ENCODE measurements at regions not wholly inside any gene's neighbourhood (a gene's known extent, or its start where the extent isn't known, plus 50 kb on each side); places are given as distances from the start of the nearest gene placed in this dataset.

DNA sequence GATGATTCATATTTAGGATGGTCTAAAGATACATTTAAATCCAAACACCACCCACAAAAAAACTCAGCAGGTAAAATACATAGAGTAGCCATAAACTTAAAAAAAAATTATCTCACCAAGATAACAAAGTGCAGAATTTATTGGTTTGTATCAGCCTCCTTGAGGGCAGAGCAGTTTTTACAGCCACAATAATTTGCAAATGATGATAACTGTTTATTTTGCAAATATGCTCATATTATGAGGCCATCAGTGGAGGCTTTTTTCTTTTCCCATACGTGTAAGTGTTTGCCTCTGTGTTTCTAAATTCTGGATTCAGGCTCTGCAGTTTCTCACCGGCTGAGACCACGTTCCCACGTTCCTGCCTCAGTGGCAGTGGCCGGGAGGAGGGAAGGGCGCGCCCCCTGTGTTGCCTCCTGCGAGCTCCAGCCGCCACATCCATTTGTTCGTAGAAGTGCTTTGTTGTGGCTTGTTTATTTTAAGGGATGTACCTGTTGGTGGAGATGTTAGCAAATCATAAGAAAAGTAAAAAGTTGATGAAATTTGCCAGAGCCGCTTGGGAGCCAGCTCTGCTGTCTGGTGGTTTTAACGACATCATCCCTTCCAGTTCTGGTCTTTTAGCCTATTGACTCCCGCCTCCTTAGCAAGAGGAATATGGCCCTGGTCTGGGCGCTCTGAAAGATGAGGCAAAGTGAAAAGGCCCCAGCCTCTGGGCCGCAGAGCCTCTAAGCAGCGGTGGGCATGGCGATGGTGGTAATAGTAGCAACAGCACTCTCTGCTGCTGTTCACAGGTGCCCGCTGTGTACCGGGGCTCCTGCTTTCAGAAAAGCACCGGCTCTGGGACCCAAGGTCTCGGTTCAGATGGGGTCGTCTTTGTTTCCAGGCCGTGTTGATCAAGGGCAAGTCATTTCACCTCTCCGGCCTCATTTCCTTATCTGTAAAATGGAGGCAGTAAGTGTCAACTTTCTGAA is 66.7 kb upstream of the PPARA start:
- H3K4me3 ChIP-seq, result peak overlapping the region; percentile 40 to 90
- TF ChIP-seq, protein P1, sequence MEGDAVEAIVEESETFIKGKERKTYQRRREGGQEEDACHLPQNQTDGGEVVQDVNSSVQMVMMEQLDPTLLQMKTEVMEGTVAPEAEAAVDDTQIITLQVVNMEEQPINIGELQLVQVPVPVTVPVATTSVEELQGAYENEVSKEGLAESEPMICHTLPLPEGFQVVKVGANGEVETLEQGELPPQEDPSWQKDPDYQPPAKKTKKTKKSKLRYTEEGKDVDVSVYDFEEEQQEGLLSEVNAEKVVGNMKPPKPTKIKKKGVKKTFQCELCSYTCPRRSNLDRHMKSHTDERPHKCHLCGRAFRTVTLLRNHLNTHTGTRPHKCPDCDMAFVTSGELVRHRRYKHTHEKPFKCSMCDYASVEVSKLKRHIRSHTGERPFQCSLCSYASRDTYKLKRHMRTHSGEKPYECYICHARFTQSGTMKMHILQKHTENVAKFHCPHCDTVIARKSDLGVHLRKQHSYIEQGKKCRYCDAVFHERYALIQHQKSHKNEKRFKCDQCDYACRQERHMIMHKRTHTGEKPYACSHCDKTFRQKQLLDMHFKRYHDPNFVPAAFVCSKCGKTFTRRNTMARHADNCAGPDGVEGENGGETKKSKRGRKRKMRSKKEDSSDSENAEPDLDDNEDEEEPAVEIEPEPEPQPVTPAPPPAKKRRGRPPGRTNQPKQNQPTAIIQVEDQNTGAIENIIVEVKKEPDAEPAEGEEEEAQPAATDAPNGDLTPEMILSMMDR (IDR thresholded peaks at IDR 0.05), result no peak
- H3K9me3 ChIP-seq, result no peaks in the 10 kb centered on the region
- H3K27ac ChIP-seq, result peak overlapping the region; percentile 97 to 99
- H3K36me3 ChIP-seq, result peaks cover 0 to 9% (median 0%) of the 10 kb centered on the region in 3 donors
- no peaks in the 10 kb centered on the region for H3K27me3 ChIP-seq
- peaks cover 12 to 90% (median 78%) of the 10 kb centered on the region in 4 donors for H3K4me1 ChIP-seq
- intact Hi-C loops (cut with DNase I; ENCODE audit: low total_unique reads), result no loop called here
- DNase-seq, result peak; percentile 18 to 67

DNA sequence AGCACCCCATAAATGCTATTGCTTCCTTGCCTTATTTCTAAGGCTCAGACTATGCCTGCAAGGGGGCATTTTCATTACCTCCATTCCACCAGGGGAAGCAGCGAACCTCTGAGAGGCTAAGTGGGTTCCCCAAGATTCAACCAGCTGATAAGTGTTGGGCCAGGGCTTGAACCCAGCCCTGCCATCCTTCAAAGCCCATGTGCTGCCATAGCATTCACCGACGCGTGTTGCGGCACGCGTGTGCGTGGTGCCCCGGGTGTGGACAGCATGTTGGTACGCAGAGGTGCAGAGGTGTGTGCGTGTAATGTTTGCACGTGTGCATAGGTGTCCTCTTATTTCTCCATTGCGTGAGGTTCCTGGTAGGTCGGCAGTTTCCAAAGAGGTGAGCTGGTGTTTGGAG is 66.0 kb upstream of the PPARA start:
- H3K9me3 ChIP-seq, result no peaks in the 10 kb centered on the region
- peaks cover 0 to 9% (median 0%) of the 10 kb centered on the region in 3 donors for H3K36me3 ChIP-seq
- peak overlapping the region; percentile 97 to 99 for H3K27ac ChIP-seq
- intact Hi-C loops (cut with DNase I; ENCODE audit: low total_unique reads), result no loop called here
- H3K4me1 ChIP-seq, result peaks cover 17 to 90% (median 78%) of the 10 kb centered on the region in 4 donors
- peak overlapping the region; percentile 30 to 40 for H3K4me3 ChIP-seq
- no peaks in the 10 kb centered on the region for H3K27me3 ChIP-seq
- TF ChIP-seq, protein P1 (IDR thresholded peaks at IDR 0.05), result no peak
- peak in 1 of 2 donors; percentile 22 for DNase-seq

DNA sequence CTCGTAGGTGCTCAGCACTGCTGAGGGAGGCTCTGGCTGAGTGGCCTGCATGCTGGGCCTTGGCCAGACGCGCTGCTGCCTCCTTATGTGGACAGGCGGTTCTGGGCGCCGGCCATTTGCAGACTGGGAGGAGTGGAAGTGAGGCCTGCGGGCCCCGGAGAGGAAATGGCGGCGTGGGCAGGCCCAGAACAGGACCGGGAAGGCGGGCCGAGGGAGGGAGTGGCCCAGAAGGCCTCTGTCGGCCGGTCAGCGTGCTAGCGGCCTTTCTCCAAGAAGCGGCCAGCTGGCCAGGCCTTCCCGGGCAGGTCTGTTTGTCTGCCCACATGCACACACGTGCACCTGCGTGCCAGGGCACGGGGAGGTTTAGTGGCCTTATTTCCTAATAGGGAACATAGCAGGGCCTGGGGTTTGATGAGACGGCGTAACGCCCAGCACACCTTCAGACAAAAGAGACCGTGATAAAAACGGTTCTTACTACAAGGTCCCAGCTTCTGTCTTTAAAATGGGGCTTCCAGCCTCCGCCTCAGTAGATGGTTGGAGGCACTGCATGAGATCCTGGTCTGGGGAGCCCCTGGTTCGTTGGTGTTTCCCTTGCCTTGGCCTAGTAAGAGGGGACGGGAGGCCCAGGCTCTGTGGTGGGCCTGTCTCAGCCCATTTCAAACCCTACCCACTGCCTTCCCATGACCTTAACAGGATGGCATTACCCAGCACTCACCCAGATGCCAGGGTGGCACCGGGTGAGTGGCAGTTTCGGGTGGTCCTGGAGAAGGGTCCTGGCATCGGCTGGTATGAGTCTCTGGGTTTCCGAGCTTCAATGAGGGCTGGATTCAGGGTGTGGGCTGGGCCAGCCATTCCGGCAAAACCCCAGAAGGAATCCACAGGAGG is 65.1 kb upstream of the PPARA start:
- H3K36me3 ChIP-seq, result peaks cover 0 to 9% (median 0%) of the 10 kb centered on the region in 3 donors
- intact Hi-C loops (cut with DNase I; ENCODE audit: low total_unique reads), result no loop called here
- TF ChIP-seq, protein P1 (IDR thresholded peaks at IDR 0.05), result no peak
- H3K9me3 ChIP-seq, result no peaks in the 10 kb centered on the region
- no peaks in the 10 kb centered on the region for H3K27me3 ChIP-seq
- peak overlapping the region; percentile 97 to 99 for H3K27ac ChIP-seq
- DNase-seq, result peak; percentile 80 to 93
- H3K4me3 ChIP-seq, result peak overlapping the region; percentile 30 to 40
- H3K4me1 ChIP-seq, result peaks cover 20 to 91% (median 81%) of the 10 kb centered on the region in 4 donors

DNA sequence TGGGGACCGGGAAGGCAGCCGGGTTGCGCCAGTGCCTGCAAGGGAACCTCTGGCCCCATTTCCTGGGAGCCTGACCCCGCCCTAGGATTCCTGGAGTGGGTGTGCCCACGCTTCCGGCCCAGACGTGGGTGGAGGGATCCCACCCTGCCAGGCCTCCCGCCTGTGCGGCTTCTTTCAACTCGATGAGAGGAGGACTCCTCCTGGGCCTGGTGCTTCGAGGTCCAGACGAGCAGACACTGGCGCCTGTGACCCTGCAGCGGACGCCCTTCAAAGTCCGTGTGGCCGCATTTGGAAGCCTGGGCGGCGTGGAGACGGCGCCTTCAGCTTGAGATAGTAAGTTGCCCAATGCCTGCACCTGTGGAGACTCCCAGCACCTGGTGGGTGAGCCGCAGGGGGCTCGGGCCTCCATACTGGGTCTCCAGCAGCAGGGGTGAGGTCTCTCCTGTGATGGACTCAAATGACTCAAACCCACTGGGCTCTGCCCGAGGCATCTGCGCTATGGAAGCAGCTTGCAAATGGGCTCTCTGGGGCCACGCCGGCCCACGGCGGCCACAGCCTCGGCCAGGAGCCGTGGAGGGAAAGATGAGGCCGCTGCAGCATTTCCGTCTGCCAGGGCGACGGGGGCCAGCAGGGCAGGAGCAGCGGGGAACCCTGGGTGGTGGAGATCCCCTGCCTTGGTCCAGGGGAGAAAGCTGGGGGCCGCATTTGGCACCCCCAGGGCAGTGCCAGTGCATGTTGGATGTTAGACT is 64.3 kb upstream of the PPARA start:
- H3K4me3 ChIP-seq, result peak overlapping the region; percentile 30 to 40
- peaks cover 20 to 100% (median 89%) of the 10 kb centered on the region in 4 donors for H3K4me1 ChIP-seq
- DNase-seq, result peak; percentile 67 to 86
- H3K27ac ChIP-seq, result peak overlapping the region; percentile 97 to 99
- TF ChIP-seq, protein P1 (IDR thresholded peaks at IDR 0.05), result no peak
- H3K9me3 ChIP-seq, result no peaks in the 10 kb centered on the region
- H3K27me3 ChIP-seq, result no peaks in the 10 kb centered on the region
- H3K36me3 ChIP-seq, result peaks cover 0 to 13% (median 0%) of the 10 kb centered on the region in 3 donors
- intact Hi-C loops (cut with DNase I; ENCODE audit: low total_unique reads), result no loop called here

Data from tibial artery (tissue), 4 donors.